ENCODE measurements at regions not wholly inside any gene's neighbourhood (a gene's known extent, or its start where the extent isn't known, plus 50 kb on each side); places are given as distances from the start of the nearest gene placed in this dataset.
A peak's percentile ranks its signal among the peaks of the same experiment; 100 is the strongest.

GRCh38 chr1:71203241-71203640, 122.4 kb upstream of the ZRANB2 start:
- H2AFZ ChIP-seq (ENCODE audit: low read depth, low read length) = no peak overlapping the region
- H3K4me1 ChIP-seq (ENCODE audit: insufficient read depth, low read length) = peaks cover 3% of the 10 kb centered on the region
- no peaks in the 10 kb centered on the region for H3K36me3 ChIP-seq (ENCODE audit: insufficient read depth, low read length)
- H3K9me3 ChIP-seq (ENCODE audit: low read length) = no peaks in the 10 kb centered on the region
- no peaks in the 10 kb centered on the region for H3K27me3 ChIP-seq (ENCODE audit: insufficient read depth, low read length)
- H3K4me3 ChIP-seq (ENCODE audit: low read length) = no peak overlapping the region

GRCh38 chr1:71200503-71200902, 119.7 kb upstream of the ZRANB2 start:
- no peaks in the 10 kb centered on the region for H3K9me3 ChIP-seq (ENCODE audit: low read length)
- no peaks in the 10 kb centered on the region for H3K36me3 ChIP-seq (ENCODE audit: insufficient read depth, low read length)
- no peaks in the 10 kb centered on the region for H3K27me3 ChIP-seq (ENCODE audit: insufficient read depth, low read length)
- peaks cover 3% of the 10 kb centered on the region for H3K4me1 ChIP-seq (ENCODE audit: insufficient read depth, low read length)
- H3K4me3 ChIP-seq (ENCODE audit: low read length) = no peak overlapping the region
- peak overlapping the region; percentile 58 for H2AFZ ChIP-seq (ENCODE audit: low read depth, low read length)

GRCh38 chr1:71196685-71197084, 115.8 kb upstream of the ZRANB2 start:
- H3K36me3 ChIP-seq (ENCODE audit: insufficient read depth, low read length) = no peaks in the 10 kb centered on the region
- peaks cover 3% of the 10 kb centered on the region for H3K4me1 ChIP-seq (ENCODE audit: insufficient read depth, low read length)
- H3K27me3 ChIP-seq (ENCODE audit: insufficient read depth, low read length) = no peaks in the 10 kb centered on the region
- H3K9me3 ChIP-seq (ENCODE audit: low read length) = no peaks in the 10 kb centered on the region
- no peak overlapping the region for H3K4me3 ChIP-seq (ENCODE audit: low read length)
- no peak overlapping the region for H2AFZ ChIP-seq (ENCODE audit: low read depth, low read length)

- H3K4me1 ChIP-seq (ENCODE audit: insufficient read depth, low read length) = no peaks in the 10 kb centered on the region
- no peaks in the 10 kb centered on the region for H3K27me3 ChIP-seq (ENCODE audit: insufficient read depth, low read length)
- H3K36me3 ChIP-seq (ENCODE audit: insufficient read depth, low read length) = no peaks in the 10 kb centered on the region
- H3K4me3 ChIP-seq (ENCODE audit: low read length) = no peak overlapping the region
- H3K9me3 ChIP-seq (ENCODE audit: low read length) = no peaks in the 10 kb centered on the region
- H2AFZ ChIP-seq (ENCODE audit: low read depth, low read length) = no peak overlapping the region
Observed at GRCh38 chr1:71193153-71193552, 112.3 kb upstream of the ZRANB2 start.

GRCh38 chr1:71191520-71191919, 110.7 kb upstream of the ZRANB2 start:
- no peaks in the 10 kb centered on the region for H3K4me1 ChIP-seq (ENCODE audit: insufficient read depth, low read length)
- H3K27me3 ChIP-seq (ENCODE audit: insufficient read depth, low read length) = no peaks in the 10 kb centered on the region
- H2AFZ ChIP-seq (ENCODE audit: low read depth, low read length) = no peak overlapping the region
- no peaks in the 10 kb centered on the region for H3K9me3 ChIP-seq (ENCODE audit: low read length)
- no peak overlapping the region for H3K4me3 ChIP-seq (ENCODE audit: low read length)
- no peaks in the 10 kb centered on the region for H3K36me3 ChIP-seq (ENCODE audit: insufficient read depth, low read length)

GRCh38 chr1:71190843-71191242, 110.0 kb upstream of the ZRANB2 start:
- no peak overlapping the region for H3K4me3 ChIP-seq (ENCODE audit: low read length)
- no peaks in the 10 kb centered on the region for H3K4me1 ChIP-seq (ENCODE audit: insufficient read depth, low read length)
- H3K36me3 ChIP-seq (ENCODE audit: insufficient read depth, low read length) = no peaks in the 10 kb centered on the region
- H2AFZ ChIP-seq (ENCODE audit: low read depth, low read length) = no peak overlapping the region
- no peaks in the 10 kb centered on the region for H3K9me3 ChIP-seq (ENCODE audit: low read length)
- H3K27me3 ChIP-seq (ENCODE audit: insufficient read depth, low read length) = no peaks in the 10 kb centered on the region

GRCh38 chr1:71184410-71184809, 103.6 kb upstream of the ZRANB2 start:
- no peak overlapping the region for H2AFZ ChIP-seq (ENCODE audit: low read depth, low read length)
- H3K4me3 ChIP-seq (ENCODE audit: low read length) = no peak overlapping the region
- H3K27me3 ChIP-seq (ENCODE audit: insufficient read depth, low read length) = no peaks in the 10 kb centered on the region
- H3K36me3 ChIP-seq (ENCODE audit: insufficient read depth, low read length) = no peaks in the 10 kb centered on the region
- H3K9me3 ChIP-seq (ENCODE audit: low read length) = no peaks in the 10 kb centered on the region
- H3K4me1 ChIP-seq (ENCODE audit: insufficient read depth, low read length) = no peaks in the 10 kb centered on the region

- H3K9me3 ChIP-seq (ENCODE audit: low read length) = no peaks in the 10 kb centered on the region
- no peaks in the 10 kb centered on the region for H3K4me1 ChIP-seq (ENCODE audit: insufficient read depth, low read length)
- H3K36me3 ChIP-seq (ENCODE audit: insufficient read depth, low read length) = no peaks in the 10 kb centered on the region
- no peaks in the 10 kb centered on the region for H3K27me3 ChIP-seq (ENCODE audit: insufficient read depth, low read length)
- H3K4me3 ChIP-seq (ENCODE audit: low read length) = no peak overlapping the region
- no peak overlapping the region for H2AFZ ChIP-seq (ENCODE audit: low read depth, low read length)
Observed at GRCh38 chr1:71179997-71180396, 99.2 kb upstream of the ZRANB2 start.

- Histone ChIP-seq H3K4me3 (ENCODE audit: low read length) (no peak overlapping the region), H3K9me3 (ENCODE audit: low read length) (no peaks in the 10 kb centered on the region), H3K36me3 (ENCODE audit: insufficient read depth, low read length) (no peaks in the 10 kb centered on the region), H3K27me3 (ENCODE audit: insufficient read depth, low read length) (no peaks in the 10 kb centered on the region), H3K4me1 (ENCODE audit: insufficient read depth, low read length) (peaks cover 14% of the 10 kb centered on the region), H2AFZ (ENCODE audit: low read depth, low read length) (no peak overlapping the region)
Observed at GRCh38 chr1:71170925-71171324, 90.1 kb upstream of the ZRANB2 start.

- no peak overlapping the region for H3K4me3 ChIP-seq (ENCODE audit: low read length)
- no peaks in the 10 kb centered on the region for H3K36me3 ChIP-seq (ENCODE audit: insufficient read depth, low read length)
- H3K9me3 ChIP-seq (ENCODE audit: low read length) = no peaks in the 10 kb centered on the region
- no peaks in the 10 kb centered on the region for H3K27me3 ChIP-seq (ENCODE audit: insufficient read depth, low read length)
- H3K4me1 ChIP-seq (ENCODE audit: insufficient read depth, low read length) = peaks cover 14% of the 10 kb centered on the region
- no peak overlapping the region for H2AFZ ChIP-seq (ENCODE audit: low read depth, low read length)
Observed at GRCh38 chr1:71167505-71167904, 86.7 kb upstream of the ZRANB2 start.

- peaks cover 14% of the 10 kb centered on the region for H3K4me1 ChIP-seq (ENCODE audit: insufficient read depth, low read length)
- no peaks in the 10 kb centered on the region for H3K9me3 ChIP-seq (ENCODE audit: low read length)
- H2AFZ ChIP-seq (ENCODE audit: low read depth, low read length) = no peak overlapping the region
- no peak overlapping the region for H3K4me3 ChIP-seq (ENCODE audit: low read length)
- H3K27me3 ChIP-seq (ENCODE audit: insufficient read depth, low read length) = no peaks in the 10 kb centered on the region
- H3K36me3 ChIP-seq (ENCODE audit: insufficient read depth, low read length) = no peaks in the 10 kb centered on the region
Observed at GRCh38 chr1:71166178-71167173, 85.6 kb upstream of the ZRANB2 start.

GRCh38 chr1:71157715-71158114, 76.9 kb upstream of the ZRANB2 start:
- no peaks in the 10 kb centered on the region for H3K36me3 ChIP-seq (ENCODE audit: insufficient read depth, low read length)
- no peaks in the 10 kb centered on the region for H3K9me3 ChIP-seq (ENCODE audit: low read length)
- H3K4me1 ChIP-seq (ENCODE audit: insufficient read depth, low read length) = peaks cover 8% of the 10 kb centered on the region
- H3K4me3 ChIP-seq (ENCODE audit: low read length) = no peak overlapping the region
- H2AFZ ChIP-seq (ENCODE audit: low read depth, low read length) = no peak overlapping the region
- no peaks in the 10 kb centered on the region for H3K27me3 ChIP-seq (ENCODE audit: insufficient read depth, low read length)

- Histone ChIP-seq H3K27me3 (ENCODE audit: insufficient read depth, low read length) (no peaks in the 10 kb centered on the region), H2AFZ (ENCODE audit: low read depth, low read length) (no peak overlapping the region), H3K4me3 (ENCODE audit: low read length) (no peak overlapping the region), H3K9me3 (ENCODE audit: low read length) (no peaks in the 10 kb centered on the region), H3K36me3 (ENCODE audit: insufficient read depth, low read length) (no peaks in the 10 kb centered on the region), H3K4me1 (ENCODE audit: insufficient read depth, low read length) (peaks cover 8% of the 10 kb centered on the region)
Observed at GRCh38 chr1:71157151-71157550, 76.3 kb upstream of the ZRANB2 start.

GRCh38 chr1:71156590-71156989, 75.8 kb upstream of the ZRANB2 start:
- Histone ChIP-seq H3K27me3 (ENCODE audit: insufficient read depth, low read length) (no peaks in the 10 kb centered on the region), H3K4me1 (ENCODE audit: insufficient read depth, low read length) (peaks cover 8% of the 10 kb centered on the region), H3K36me3 (ENCODE audit: insufficient read depth, low read length) (no peaks in the 10 kb centered on the region), H3K9me3 (ENCODE audit: low read length) (no peaks in the 10 kb centered on the region), H2AFZ (ENCODE audit: low read depth, low read length) (no peak overlapping the region), H3K4me3 (ENCODE audit: low read length) (no peak overlapping the region)
